Thyroid gland (tissue), 4 donors: ENCODE measurements at regions not wholly inside any gene's neighbourhood (a gene's known extent, or its start where the extent isn't known, plus 50 kb on each side); places are given as distances from the start of the nearest gene placed in this dataset.

Experiments used
- CTCF ChIP-seq, 6 experiments: fragments of 200-600 bp in 3 of 6; fragments of 450-650 bp in 3 of 6; sonication (generic) in 3 of 6; IDR thresholded peaks; one replicate each; pipeline ENCODE4 v1.5.1; 2016 to 2019; ENCODE audit warnings: antibody characterized with exemption in 6 of 6, mild to moderate bottlenecking in 2 of 6, inconsistent platforms in 1 of 6, moderate library complexity in 1 of 6
- POLR2A ChIP-seq, 2 donors: fragments of 450-650 bp; IDR thresholded peaks; one replicate each; pipeline ENCODE4 v1.6.1; 2017; ENCODE audit warnings: antibody characterized with exemption in 2 of 2, mild to moderate bottlenecking in 2 of 2, moderate library complexity in 1 of 2

- TF ChIP-seq CTCF (IDR thresholded peaks at IDR 0.05) (peak; percentile 74 to 88 (median 82)), POLR2A (IDR thresholded peaks at IDR 0.05) (no peak)
Observed at GRCh38 chr3:182683453-182683852, 109.9 kb upstream of the ATP11B start.
